ENCODE measurements at regions not wholly inside any gene's neighbourhood (a gene's known extent, or its start where the extent isn't known, plus 50 kb on each side); places are given as distances from the start of the nearest gene placed in this dataset.

- Histone ChIP-seq H3K9me3 (no peaks in the 10 kb centered on the region), H3K27ac (no peak overlapping the region)
- TF ChIP-seq, protein P1, sequence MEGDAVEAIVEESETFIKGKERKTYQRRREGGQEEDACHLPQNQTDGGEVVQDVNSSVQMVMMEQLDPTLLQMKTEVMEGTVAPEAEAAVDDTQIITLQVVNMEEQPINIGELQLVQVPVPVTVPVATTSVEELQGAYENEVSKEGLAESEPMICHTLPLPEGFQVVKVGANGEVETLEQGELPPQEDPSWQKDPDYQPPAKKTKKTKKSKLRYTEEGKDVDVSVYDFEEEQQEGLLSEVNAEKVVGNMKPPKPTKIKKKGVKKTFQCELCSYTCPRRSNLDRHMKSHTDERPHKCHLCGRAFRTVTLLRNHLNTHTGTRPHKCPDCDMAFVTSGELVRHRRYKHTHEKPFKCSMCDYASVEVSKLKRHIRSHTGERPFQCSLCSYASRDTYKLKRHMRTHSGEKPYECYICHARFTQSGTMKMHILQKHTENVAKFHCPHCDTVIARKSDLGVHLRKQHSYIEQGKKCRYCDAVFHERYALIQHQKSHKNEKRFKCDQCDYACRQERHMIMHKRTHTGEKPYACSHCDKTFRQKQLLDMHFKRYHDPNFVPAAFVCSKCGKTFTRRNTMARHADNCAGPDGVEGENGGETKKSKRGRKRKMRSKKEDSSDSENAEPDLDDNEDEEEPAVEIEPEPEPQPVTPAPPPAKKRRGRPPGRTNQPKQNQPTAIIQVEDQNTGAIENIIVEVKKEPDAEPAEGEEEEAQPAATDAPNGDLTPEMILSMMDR (IDR thresholded peaks at IDR 0.05): no peak
Observed at GRCh38 chr13:103876571-103876970, 810.4 kb upstream of the SLC10A2 start.

DNA sequence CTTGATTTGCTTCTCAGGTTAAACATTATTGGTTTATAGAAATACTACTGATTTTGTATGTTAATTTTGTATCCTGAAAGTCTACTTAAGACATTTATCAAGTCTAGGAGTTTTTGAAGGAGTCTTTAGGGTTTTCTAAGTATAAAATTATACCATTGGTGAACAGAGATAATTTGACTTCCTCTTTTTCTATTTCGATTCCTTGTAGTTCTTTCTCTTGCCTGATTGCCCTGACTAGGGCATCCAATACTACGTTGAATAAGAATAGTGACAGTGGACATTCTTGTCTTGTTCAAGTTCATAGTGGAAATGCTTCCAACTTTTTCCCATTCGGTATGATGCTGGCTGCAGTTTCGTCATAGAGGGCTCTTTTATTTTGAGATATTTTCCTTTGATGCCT is 807.5 kb upstream of the SLC10A2 start:
- no peak overlapping the region for H3K27ac ChIP-seq
- TF ChIP-seq, protein P1 (IDR thresholded peaks at IDR 0.05): no peak
- no peaks in the 10 kb centered on the region for H3K9me3 ChIP-seq
- no peak overlapping the region for H3K4me3 ChIP-seq (ENCODE audit: low read depth in 1 of 2, low read length in 1 of 2)
- H3K27me3 ChIP-seq: no peaks in the 10 kb centered on the region
- H3K36me3 ChIP-seq: no peaks in the 10 kb centered on the region
- no peaks in the 10 kb centered on the region for H3K4me1 ChIP-seq (ENCODE audit: control insufficient read depth in 1 of 2, insufficient read depth in 1 of 2, low read depth in 1 of 2, low read length in 1 of 2)

More at GRCh38 chr13:103876571-103876970, 810.4 kb upstream of the SLC10A2 start:
- Histone ChIP-seq H3K27me3 (no peaks in the 10 kb centered on the region), H3K4me3 (ENCODE audit: low read depth in 1 of 2, low read length in 1 of 2) (no peak overlapping the region), H3K36me3 (no peaks in the 10 kb centered on the region), H3K4me1 (ENCODE audit: control insufficient read depth in 1 of 2, insufficient read depth in 1 of 2, low read depth in 1 of 2, low read length in 1 of 2) (no peaks in the 10 kb centered on the region)

DNA sequence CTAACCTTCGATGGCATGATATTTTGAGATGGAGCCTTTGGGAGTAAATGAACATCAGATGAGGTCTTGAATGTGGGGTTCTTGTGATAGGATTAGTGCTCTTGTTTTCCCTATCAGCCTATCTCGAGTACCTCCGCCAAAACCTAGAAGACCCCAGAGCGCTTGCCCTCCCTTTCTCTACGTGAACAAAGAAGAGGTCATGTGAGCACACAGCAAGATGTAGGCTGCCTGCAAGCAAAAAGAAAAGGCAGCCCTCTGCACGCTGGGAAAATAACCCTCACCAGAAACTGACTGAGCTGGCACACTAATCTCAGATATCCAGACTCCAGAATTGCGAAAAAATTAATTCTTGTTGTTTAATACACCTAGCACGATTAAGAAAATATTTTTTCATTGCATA is 799.8 kb upstream of the SLC10A2 start:
- Histone ChIP-seq H3K4me3 (ENCODE audit: low read depth in 1 of 2, low read length in 1 of 2) (no peak overlapping the region), H3K36me3 (no peaks in the 10 kb centered on the region), H3K27me3 (no peaks in the 10 kb centered on the region), H3K27ac (no peak overlapping the region), H3K4me1 (ENCODE audit: control insufficient read depth in 1 of 2, insufficient read depth in 1 of 2, low read depth in 1 of 2, low read length in 1 of 2) (no peaks in the 10 kb centered on the region), H3K9me3 (no peaks in the 10 kb centered on the region)
- TF ChIP-seq, protein P1 (IDR thresholded peaks at IDR 0.05): no peak

- Histone ChIP-seq H3K36me3 (no peaks in the 10 kb centered on the region), H3K27me3 (no peaks in the 10 kb centered on the region), H3K9me3 (no peaks in the 10 kb centered on the region), H3K4me1 (ENCODE audit: control insufficient read depth in 1 of 2, insufficient read depth in 1 of 2, low read depth in 1 of 2, low read length in 1 of 2) (no peaks in the 10 kb centered on the region), H3K27ac (no peak overlapping the region), H3K4me3 (ENCODE audit: low read depth in 1 of 2, low read length in 1 of 2) (no peak overlapping the region)
- TF ChIP-seq, protein P1 (IDR thresholded peaks at IDR 0.05): no peak
Observed at GRCh38 chr13:103862525-103862924, 796.3 kb upstream of the SLC10A2 start.

GRCh38 chr13:103859952-103860351 is 793.7 kb upstream of the SLC10A2 start:
- TF ChIP-seq, protein P1 (IDR thresholded peaks at IDR 0.05): no peak
- no peak overlapping the region for H3K27ac ChIP-seq
- no peaks in the 10 kb centered on the region for H3K36me3 ChIP-seq

DNA sequence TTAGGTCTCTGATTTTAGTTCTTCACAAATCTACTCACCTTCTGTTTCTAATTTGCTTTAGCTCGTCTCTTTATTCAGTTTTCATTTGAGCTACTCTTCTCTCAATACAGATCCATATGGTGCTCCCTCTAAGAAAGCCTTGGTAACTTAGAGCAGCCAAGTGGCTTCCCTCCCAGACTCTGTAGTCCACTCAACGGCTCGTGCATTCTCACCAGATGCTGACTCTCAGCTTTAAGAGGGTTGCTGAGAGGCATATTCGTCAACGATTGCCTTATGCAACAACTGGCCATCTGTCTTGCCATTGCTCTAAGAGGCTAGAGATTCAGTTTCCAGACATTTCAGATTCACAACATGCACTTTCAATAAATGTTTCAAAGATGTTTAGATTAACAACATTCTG is 785.8 kb upstream of the SLC10A2 start:
- H3K4me3 ChIP-seq (ENCODE audit: low read depth in 1 of 2, low read length in 1 of 2): no peak overlapping the region
- no peaks in the 10 kb centered on the region for H3K4me1 ChIP-seq (ENCODE audit: control insufficient read depth in 1 of 2, insufficient read depth in 1 of 2, low read depth in 1 of 2, low read length in 1 of 2)
- no peak overlapping the region for H3K27ac ChIP-seq
- H3K36me3 ChIP-seq: no peaks in the 10 kb centered on the region
- TF ChIP-seq, protein P1 (IDR thresholded peaks at IDR 0.05): no peak
- no peaks in the 10 kb centered on the region for H3K27me3 ChIP-seq
- H3K9me3 ChIP-seq: no peaks in the 10 kb centered on the region

More at GRCh38 chr13:103859952-103860351, 793.7 kb upstream of the SLC10A2 start:
- no peaks in the 10 kb centered on the region for H3K9me3 ChIP-seq
- no peak overlapping the region for H3K4me3 ChIP-seq (ENCODE audit: low read depth in 1 of 2, low read length in 1 of 2)
- H3K4me1 ChIP-seq (ENCODE audit: control insufficient read depth in 1 of 2, insufficient read depth in 1 of 2, low read depth in 1 of 2, low read length in 1 of 2): no peaks in the 10 kb centered on the region
- H3K27me3 ChIP-seq: no peaks in the 10 kb centered on the region

All from neutrophil (primary cell).